Neuron (in vitro differentiated cells): ENCODE measurements at regions not wholly inside any gene's neighbourhood (a gene's known extent, or its start where the extent isn't known, plus 50 kb on each side); places are given as distances from the start of the nearest gene placed in this dataset.

Source experiments
- H2AFZ ChIP-seq: one replicate; pipeline ENCODE4 v1.6.1; 2013; ENCODE audit warnings: low read depth, mild to moderate bottlenecking, inconsistent platforms, low read length, moderate library complexity
- H3K27me3 ChIP-seq: one replicate; pipeline ENCODE4 v1.6.1; 2013; ENCODE audit warnings: low read length; ENCODE audit not compliant: insufficient read depth
- H3K36me3 ChIP-seq: one replicate; pipeline ENCODE4 v1.6.1; 2013; ENCODE audit warnings: low read length; ENCODE audit not compliant: insufficient read depth
- H3K4me1 ChIP-seq: one replicate; pipeline ENCODE4 v1.6.1; 2013; ENCODE audit warnings: low read length; ENCODE audit not compliant: insufficient read depth
- H3K4me3 ChIP-seq: 2 replicates; pipeline ENCODE4 v1.5.1; 2013; ENCODE audit warnings: mild to moderate bottlenecking, low read length, moderate library complexity
- H3K9me3 ChIP-seq: one replicate; pipeline ENCODE4 v1.6.1; 2013; ENCODE audit warnings: low read length

GRCh38 chr6:154907291-154907690 is 87.8 kb upstream of the TIAM2 start:
- Histone ChIP-seq H3K4me1 (peaks cover 47% of the 10 kb centered on the region), H3K4me3 (no peak overlapping the region), H3K9me3 (no peaks in the 10 kb centered on the region), H3K36me3 (peaks cover 2% of the 10 kb centered on the region), H2AFZ (no peak overlapping the region), H3K27me3 (no peaks in the 10 kb centered on the region)

GRCh38 chr6:154908723-154909122 is 86.4 kb upstream of the TIAM2 start:
- Histone ChIP-seq H2AFZ (no peak overlapping the region), H3K4me3 (no peak overlapping the region), H3K36me3 (peaks cover 2% of the 10 kb centered on the region), H3K27me3 (no peaks in the 10 kb centered on the region), H3K4me1 (peaks cover 47% of the 10 kb centered on the region), H3K9me3 (no peaks in the 10 kb centered on the region)

- Histone ChIP-seq H3K4me1 (peaks cover 47% of the 10 kb centered on the region), H3K9me3 (no peaks in the 10 kb centered on the region), H2AFZ (no peak overlapping the region), H3K36me3 (peaks cover 2% of the 10 kb centered on the region), H3K4me3 (no peak overlapping the region), H3K27me3 (no peaks in the 10 kb centered on the region)
Observed at GRCh38 chr6:154909311-154909710, 85.8 kb upstream of the TIAM2 start.

GRCh38 chr6:154909821-154910220 is 85.3 kb upstream of the TIAM2 start:
- H3K27me3 ChIP-seq: no peaks in the 10 kb centered on the region
- no peak overlapping the region for H2AFZ ChIP-seq
- H3K4me3 ChIP-seq: peak overlapping the region; percentile 3
- H3K9me3 ChIP-seq: no peaks in the 10 kb centered on the region
- peaks cover 47% of the 10 kb centered on the region for H3K4me1 ChIP-seq
- peaks cover 2% of the 10 kb centered on the region for H3K36me3 ChIP-seq

- Histone ChIP-seq H2AFZ (no peak overlapping the region), H3K4me3 (no peak overlapping the region), H3K27me3 (no peaks in the 10 kb centered on the region), H3K4me1 (peaks cover 24% of the 10 kb centered on the region), H3K9me3 (no peaks in the 10 kb centered on the region), H3K36me3 (no peaks in the 10 kb centered on the region)
Observed at GRCh38 chr6:154914288-154914687, 80.8 kb upstream of the TIAM2 start.

- no peak overlapping the region for H2AFZ ChIP-seq
- H3K36me3 ChIP-seq: no peaks in the 10 kb centered on the region
- H3K4me1 ChIP-seq: no peaks in the 10 kb centered on the region
- H3K9me3 ChIP-seq: no peaks in the 10 kb centered on the region
- no peak overlapping the region for H3K4me3 ChIP-seq
- H3K27me3 ChIP-seq: no peaks in the 10 kb centered on the region
Observed at GRCh38 chr6:154916857-154917256, 78.3 kb upstream of the TIAM2 start.

- Histone ChIP-seq H3K4me1 (no peaks in the 10 kb centered on the region), H2AFZ (no peak overlapping the region), H3K9me3 (no peaks in the 10 kb centered on the region), H3K4me3 (no peak overlapping the region), H3K27me3 (no peaks in the 10 kb centered on the region), H3K36me3 (no peaks in the 10 kb centered on the region)
Observed at GRCh38 chr6:154917941-154918340, 77.2 kb upstream of the TIAM2 start.

- no peaks in the 10 kb centered on the region for H3K36me3 ChIP-seq
- H3K4me3 ChIP-seq: no peak overlapping the region
- no peaks in the 10 kb centered on the region for H3K27me3 ChIP-seq
- H2AFZ ChIP-seq: no peak overlapping the region
- H3K4me1 ChIP-seq: no peaks in the 10 kb centered on the region
- no peaks in the 10 kb centered on the region for H3K9me3 ChIP-seq
Observed at GRCh38 chr6:154919806-154920205, 75.3 kb upstream of the TIAM2 start.

- Histone ChIP-seq H2AFZ (no peak overlapping the region), H3K4me3 (no peak overlapping the region), H3K27me3 (no peaks in the 10 kb centered on the region), H3K4me1 (no peaks in the 10 kb centered on the region), H3K9me3 (no peaks in the 10 kb centered on the region), H3K36me3 (no peaks in the 10 kb centered on the region)
Observed at GRCh38 chr6:154920495-154921200, 74.5 kb upstream of the TIAM2 start.

- Histone ChIP-seq H3K4me3 (no peak overlapping the region), H3K27me3 (no peaks in the 10 kb centered on the region), H3K9me3 (no peaks in the 10 kb centered on the region), H2AFZ (no peak overlapping the region), H3K4me1 (no peaks in the 10 kb centered on the region), H3K36me3 (no peaks in the 10 kb centered on the region)
Observed at GRCh38 chr6:154921482-154921881, 73.6 kb upstream of the TIAM2 start.

GRCh38 chr6:154923199-154923869 is 71.8 kb upstream of the TIAM2 start:
- no peaks in the 10 kb centered on the region for H3K27me3 ChIP-seq

GRCh38 chr6:154925130-154925529 is 70.0 kb upstream of the TIAM2 start:
- H3K27me3 ChIP-seq: no peaks in the 10 kb centered on the region
- no peaks in the 10 kb centered on the region for H3K36me3 ChIP-seq
- no peaks in the 10 kb centered on the region for H3K4me1 ChIP-seq
- no peak overlapping the region for H3K4me3 ChIP-seq
- H2AFZ ChIP-seq: no peak overlapping the region
- H3K9me3 ChIP-seq: no peaks in the 10 kb centered on the region

More at GRCh38 chr6:154923199-154923869, 71.8 kb upstream of the TIAM2 start:
- no peaks in the 10 kb centered on the region for H3K36me3 ChIP-seq
- no peak overlapping the region for H2AFZ ChIP-seq
- no peaks in the 10 kb centered on the region for H3K9me3 ChIP-seq
- H3K4me1 ChIP-seq: no peaks in the 10 kb centered on the region
- no peak overlapping the region for H3K4me3 ChIP-seq

GRCh38 chr6:154926366-154926765 is 68.7 kb upstream of the TIAM2 start:
- Histone ChIP-seq H2AFZ (no peak overlapping the region), H3K9me3 (no peaks in the 10 kb centered on the region), H3K27me3 (no peaks in the 10 kb centered on the region), H3K36me3 (no peaks in the 10 kb centered on the region), H3K4me3 (no peak overlapping the region), H3K4me1 (peaks cover 3% of the 10 kb centered on the region)
